ENCODE measurements at regions not wholly inside any gene's neighbourhood (a gene's known extent, or its start where the extent isn't known, plus 50 kb on each side); places are given as distances from the start of the nearest gene placed in this dataset.

GRCh38 chr13:74975111-74975510 lies 506.9 kb downstream of the TBC1D4 start:
- TF ChIP-seq CTCF (conservative IDR thresholded peaks at IDR 0.05; ENCODE audit: low read depth in 2 of 2) (no peak), NANOG (IDR thresholded peaks at IDR 0.05; ENCODE audit: borderline replicate concordance) (no peak), EZH2 (IDR thresholded peaks at IDR 0.05; ENCODE audit: low read depth, unreplicated experiment) (no peak), POLR2AphosphoS5 (IDR thresholded peaks at IDR 0.05; ENCODE audit: low read depth) (no peak), REST (IDR thresholded peaks at IDR 0.05; ENCODE audit: unreplicated experiment) (no peak), JUNB (IDR thresholded peaks at IDR 0.05; ENCODE audit: unreplicated experiment) (no peak), EZH2phosphoT487 (IDR thresholded peaks at IDR 0.05; ENCODE audit: unreplicated experiment) (no peak), ETS1 (IDR thresholded peaks at IDR 0.05) (no peak)
